ENCODE measurements at regions not wholly inside any gene's neighbourhood (a gene's known extent, or its start where the extent isn't known, plus 50 kb on each side); places are given as distances from the start of the nearest gene placed in this dataset.

GRCh38 chr5:126335886-126336285 lies 87.3 kb upstream of the GRAMD2B start:
- no peak overlapping the region for H3K4me3 ChIP-seq (ENCODE audit: low read depth, low read length)
- in situ Hi-C loops (cut with HindIII; ENCODE audit: low sequenced_read_pairs) = no loop called here
- no peak for DNase-seq (ENCODE audit: low read depth)
- TF ChIP-seq CTCF (IDR thresholded peaks at IDR 0.05; ENCODE audit: low read depth, low read length, missing control alignments) = no peak

- no peak for TF ChIP-seq CTCF (IDR thresholded peaks at IDR 0.05; ENCODE audit: low read depth, low read length, missing control alignments)
- no peak for DNase-seq (ENCODE audit: low read depth)
- in situ Hi-C loops (cut with HindIII; ENCODE audit: low sequenced_read_pairs) = no loop called here
- H3K4me3 ChIP-seq (ENCODE audit: low read depth, low read length) = no peak overlapping the region
Measured at GRCh38 chr5:126338635-126339034, 84.6 kb upstream of the GRAMD2B start.

GRCh38 chr5:126339215-126339805 lies 83.9 kb upstream of the GRAMD2B start:
- TF ChIP-seq CTCF (IDR thresholded peaks at IDR 0.05; ENCODE audit: low read depth, low read length, missing control alignments) = peak; percentile 66
- DNase-seq (ENCODE audit: low read depth) = peak; percentile 63
- in situ Hi-C loops (cut with HindIII; ENCODE audit: low sequenced_read_pairs) = no loop called here
- no peak overlapping the region for H3K4me3 ChIP-seq (ENCODE audit: low read depth, low read length)

GRCh38 chr5:126341906-126342630 lies 81.1 kb upstream of the GRAMD2B start:
- in situ Hi-C loops (cut with HindIII; ENCODE audit: low sequenced_read_pairs) = loop anchor here (10.0 kb wide), 1 partner anchor 253 kb away; the partner anchor contains the start of gene ALDH7A1
- no peak for DNase-seq (ENCODE audit: low read depth)
- TF ChIP-seq CTCF (IDR thresholded peaks at IDR 0.05; ENCODE audit: low read depth, low read length, missing control alignments) = no peak
- no peak overlapping the region for H3K4me3 ChIP-seq (ENCODE audit: low read depth, low read length)

GRCh38 chr5:126348855-126349635 lies 74.2 kb upstream of the GRAMD2B start:
- no peak overlapping the region for H3K4me3 ChIP-seq (ENCODE audit: low read depth, low read length)
- in situ Hi-C loops (cut with HindIII; ENCODE audit: low sequenced_read_pairs) = loop anchor here (5.0 to 10.0 kb wide), 2 partner anchors 183 to 246 kb away; partner anchors contain the start of gene ALDH7A1
- no peak for DNase-seq (ENCODE audit: low read depth)
- TF ChIP-seq CTCF (IDR thresholded peaks at IDR 0.05; ENCODE audit: low read depth, low read length, missing control alignments) = no peak

GRCh38 chr5:126351153-126351552 lies 72.1 kb upstream of the GRAMD2B start:
- in situ Hi-C loops (cut with HindIII; ENCODE audit: low sequenced_read_pairs) = no loop called here
- TF ChIP-seq CTCF (IDR thresholded peaks at IDR 0.05; ENCODE audit: low read depth, low read length, missing control alignments) = no peak

More at GRCh38 chr5:126351153-126351552, 72.1 kb upstream of the GRAMD2B start:
- DNase-seq (ENCODE audit: low read depth) = no peak
- H3K4me3 ChIP-seq (ENCODE audit: low read depth, low read length) = no peak overlapping the region
